HCT116 (cell line): ENCODE measurements at regions not wholly inside any gene's neighbourhood (a gene's known extent, or its start where the extent isn't known, plus 50 kb on each side); places are given as distances from the start of the nearest gene placed in this dataset.

Experiments used
- CTCF ChIP-seq, 3 experiments: fragments of 200-600 bp in 1 of 3; sonication (generic) in 1 of 3; IDR thresholded peaks in 2 of 3; conservative IDR thresholded peaks in 1 of 3; 2 replicates each; pipeline ENCODE4 v1.5.1; 2012 to 2017; ENCODE audit warnings: low read depth in 2 of 3, low read length in 2 of 3, antibody characterized with exemption in 1 of 3, borderline replicate concordance in 1 of 3, control low read depth in 1 of 3, mild to moderate bottlenecking in 1 of 3, mixed read lengths in 1 of 3, mixed run types in 1 of 3, moderate library complexity in 1 of 3; ENCODE audit not compliant: insufficient read depth in 1 of 3
- JUND ChIP-seq: IDR thresholded peaks from 2 replicates; pipeline ENCODE4 v1.6.1; 2012
- TCF7L2 ChIP-seq: IDR thresholded peaks from 2 replicates; pipeline ENCODE4 v1.7.0; 2011; ENCODE audit warnings: borderline replicate concordance, inconsistent platforms; ENCODE audit not compliant: insufficient read depth, insufficient read length; ENCODE audit errors: extremely low read depth

- TF ChIP-seq CTCF (IDR thresholded peaks at IDR 0.05 in 2 of 3, conservative IDR thresholded peaks at IDR 0.05 in 1 of 3; ENCODE audit: borderline replicate concordance in 1 of 3, insufficient read depth in 1 of 3, low read depth in 2 of 3, low read length in 2 of 3) = no peak
- no peak for TF ChIP-seq JUND
- TF ChIP-seq TCF7L2 = no peak
These were observed 128.2 kb upstream of the SLC7A14 start for GRCh38 chr3:170714122-170714521.
